ENCODE measurements at regions not wholly inside any gene's neighbourhood (a gene's known extent, or its start where the extent isn't known, plus 50 kb on each side); places are given as distances from the start of the nearest gene placed in this dataset.

- intact Hi-C loops (cut with DNase I), result no loop called here
- H3K4me3 ChIP-seq, result no peak overlapping the region
- peaks cover 0 to 12% (median 5%) of the 10 kb centered on the region in 4 donors for H3K4me1 ChIP-seq
- WGBS, result 95% methylated on average over 6 of the region's 6 CpGs
- H3K36me3 ChIP-seq, result no peaks in the 10 kb centered on the region
- H3K27ac ChIP-seq (replicated peaks in 1 of 4), result no peak overlapping the region
- no peaks in the 10 kb centered on the region for H3K9me3 ChIP-seq
- DNase-seq (ENCODE audit: extremely low spot score), result no peak
- H3K27me3 ChIP-seq, result no peaks in the 10 kb centered on the region
- TF ChIP-seq CTCF (IDR thresholded peaks at IDR 0.05) (no peak), EP300 (IDR thresholded peaks at IDR 0.05) (no peak), POLR2A (IDR thresholded peaks at IDR 0.05; ENCODE audit: low read depth) (no peak), POLR2AphosphoS5 (IDR thresholded peaks at IDR 0.05) (no peak)
These were observed 96.1 kb downstream of the KCNA5 start for GRCh38 chr12:5139751-5140150.

GRCh38 chr12:5140190-5140589 is 96.5 kb downstream of the KCNA5 start:
- no peak for DNase-seq (ENCODE audit: extremely low spot score)
- intact Hi-C loops (cut with DNase I), result no loop called here
- Histone ChIP-seq H3K27me3 (no peaks in the 10 kb centered on the region), H3K4me3 (no peak overlapping the region), H3K9me3 (no peaks in the 10 kb centered on the region), H3K27ac (replicated peaks in 1 of 4) (no peak overlapping the region), H3K36me3 (no peaks in the 10 kb centered on the region), H3K4me1 (peaks cover 0 to 12% (median 5%) of the 10 kb centered on the region in 4 donors)
- WGBS, result 69% methylated on average over 3 of the region's 3 CpGs
- TF ChIP-seq POLR2AphosphoS5 (IDR thresholded peaks at IDR 0.05), result no peak
- no peak for TF ChIP-seq EP300 (IDR thresholded peaks at IDR 0.05)
- TF ChIP-seq CTCF (IDR thresholded peaks at IDR 0.05), result no peak
- no peak for TF ChIP-seq POLR2A (IDR thresholded peaks at IDR 0.05; ENCODE audit: low read depth)

GRCh38 chr12:5148880-5149279 is 105.2 kb downstream of the KCNA5 start:
- Histone ChIP-seq H3K36me3 (no peaks in the 10 kb centered on the region), H3K4me3 (no peak overlapping the region), H3K4me1 (no peaks in the 10 kb centered on the region), H3K27ac (replicated peaks in 1 of 4) (no peak overlapping the region), H3K27me3 (peaks cover 0 to 27% (median 0%) of the 10 kb centered on the region in 4 donors), H3K9me3 (no peaks in the 10 kb centered on the region)
- intact Hi-C loops (cut with DNase I), result no loop called here
- no peak for TF ChIP-seq EP300 (IDR thresholded peaks at IDR 0.05)
- no peak for TF ChIP-seq CTCF (IDR thresholded peaks at IDR 0.05)
- no peak for TF ChIP-seq POLR2A (IDR thresholded peaks at IDR 0.05; ENCODE audit: low read depth)
- WGBS, result 82% methylated on average over 1 of the region's 1 CpG
- no peak for DNase-seq (ENCODE audit: extremely low spot score)

- no peak overlapping the region for H3K27ac ChIP-seq (replicated peaks in 1 of 4)
- H3K4me3 ChIP-seq, result no peak overlapping the region
- H3K9me3 ChIP-seq, result no peaks in the 10 kb centered on the region
- no peaks in the 10 kb centered on the region for H3K4me1 ChIP-seq
- no peak for DNase-seq (ENCODE audit: extremely low spot score)
- intact Hi-C loops (cut with DNase I), result no loop called here
- no peaks in the 10 kb centered on the region for H3K36me3 ChIP-seq
- WGBS, result 59% methylated on average over 5 of the region's 5 CpGs
- peaks cover 0 to 60% (median 2%) of the 10 kb centered on the region in 4 donors for H3K27me3 ChIP-seq
- TF ChIP-seq CTCF (IDR thresholded peaks at IDR 0.05), result no peak
- TF ChIP-seq EP300 (IDR thresholded peaks at IDR 0.05), result no peak
- no peak for TF ChIP-seq POLR2AphosphoS5 (IDR thresholded peaks at IDR 0.05)
- no peak for TF ChIP-seq POLR2A (IDR thresholded peaks at IDR 0.05; ENCODE audit: low read depth)
These were observed 110.4 kb downstream of the KCNA5 start for GRCh38 chr12:5154091-5154490.

- DNase-seq (ENCODE audit: extremely low spot score), result no peak
- Histone ChIP-seq H3K27me3 (peaks cover 0 to 52% (median 2%) of the 10 kb centered on the region in 4 donors), H3K27ac (replicated peaks in 1 of 4) (no peak overlapping the region), H3K4me1 (no peaks in the 10 kb centered on the region), H3K4me3 (no peak overlapping the region), H3K9me3 (no peaks in the 10 kb centered on the region), H3K36me3 (no peaks in the 10 kb centered on the region)
- TF ChIP-seq EP300 (IDR thresholded peaks at IDR 0.05), result no peak
- intact Hi-C loops (cut with DNase I), result no loop called here
- 71% methylated on average over 8 of the region's 9 CpGs for WGBS
These were observed 112.2 kb downstream of the KCNA5 start for GRCh38 chr12:5155866-5156265.

All from esophagus muscularis mucosa (tissue), 4 donors.